DMS53 (cell line): ENCODE measurements at regions not wholly inside any gene's neighbourhood (a gene's known extent, or its start where the extent isn't known, plus 50 kb on each side); places are given as distances from the start of the nearest gene placed in this dataset.

ENCODE experiments used
- DNase-seq: peaks from one replicate; lab custom pipeline; 2025; lab: John Stamatoyannopoulos, UW

DNA sequence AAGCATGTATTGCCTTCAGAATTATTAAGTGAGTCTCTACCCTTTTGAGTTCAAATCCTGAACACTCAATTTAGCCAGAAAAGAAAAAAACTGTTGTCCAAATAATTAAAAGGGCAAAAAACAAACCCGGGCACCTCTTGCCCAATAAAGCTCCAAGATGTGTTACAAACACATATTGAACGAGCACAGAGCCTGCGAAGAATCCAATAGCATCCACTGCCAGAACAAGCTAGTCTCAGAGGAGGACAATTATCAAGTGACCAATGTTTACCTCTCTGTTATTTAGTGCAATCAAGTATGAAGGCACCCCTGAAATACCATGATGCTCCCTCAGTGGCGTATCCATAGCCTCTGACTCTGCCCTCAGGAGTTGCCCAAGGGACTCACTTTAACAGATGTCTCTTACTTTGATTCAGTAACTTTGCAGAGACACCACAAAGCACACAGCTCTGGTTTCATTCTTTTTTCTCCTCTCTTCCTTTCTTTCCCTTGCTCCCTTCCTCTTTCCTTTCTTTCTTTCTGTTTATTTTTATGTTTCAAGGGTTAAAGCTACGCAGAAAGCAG, 93.5 kb upstream of the SPATS2L start:
- DNase-seq: no peak

DNA sequence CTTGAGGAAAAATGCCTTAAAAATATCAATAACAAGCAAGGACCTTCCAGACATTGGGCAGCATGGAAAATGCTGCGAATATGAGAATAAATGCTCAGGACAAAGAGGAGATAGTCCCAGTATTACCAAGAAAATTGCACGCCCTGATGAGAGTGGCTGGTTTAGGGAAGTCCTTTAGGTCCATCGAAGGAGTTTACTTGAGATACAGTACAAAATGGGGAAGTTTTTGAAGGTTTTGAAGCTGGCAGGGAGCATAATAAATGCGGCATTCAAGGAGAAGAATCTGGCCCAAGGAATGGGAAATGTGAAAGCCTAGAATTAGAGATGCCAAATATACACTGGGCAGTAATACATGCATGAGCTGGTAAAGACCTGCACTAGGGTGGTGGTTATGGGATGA, 90.2 kb upstream of the SPATS2L start:
- DNase-seq: no peak

DNA sequence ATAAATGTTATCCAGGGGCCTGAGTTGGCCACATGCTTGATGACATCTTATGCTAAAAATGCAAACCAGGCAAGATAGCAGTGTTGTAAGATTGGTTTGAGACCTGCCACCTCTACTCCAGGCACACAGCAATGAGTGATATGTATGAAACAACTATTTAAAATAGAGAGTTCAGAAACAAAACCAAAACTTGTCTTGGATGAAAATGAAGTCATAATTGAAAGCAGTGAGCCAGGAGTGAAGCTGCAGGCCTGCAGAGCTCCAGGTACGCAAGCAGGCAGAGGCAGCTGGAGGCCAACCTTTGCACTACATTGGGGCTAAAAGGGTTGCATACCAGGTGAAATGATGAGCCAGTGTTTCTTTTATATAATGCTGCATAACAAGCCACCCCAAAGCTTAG, 89.2 kb upstream of the SPATS2L start:
- no peak for DNase-seq

DNA sequence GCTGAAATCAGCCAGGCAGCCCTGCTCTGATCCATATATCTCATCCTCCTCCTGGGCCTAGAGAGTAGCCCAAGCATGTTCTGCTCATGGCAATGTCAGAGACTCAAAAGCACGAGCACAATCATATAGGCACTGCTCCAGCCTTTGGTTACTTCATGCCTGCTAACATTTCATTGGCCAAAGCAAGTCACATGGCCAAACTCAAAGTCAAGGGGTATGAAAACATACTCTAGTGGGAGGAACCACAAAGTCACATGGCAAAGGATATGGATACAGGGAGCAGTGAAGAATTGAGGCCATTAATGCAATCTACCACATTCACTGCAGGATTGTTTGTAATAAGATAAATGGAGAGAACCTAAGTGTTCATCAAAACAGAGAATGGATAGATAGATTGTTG, 87.8 kb upstream of the SPATS2L start:
- peak; percentile 40 for DNase-seq

DNA sequence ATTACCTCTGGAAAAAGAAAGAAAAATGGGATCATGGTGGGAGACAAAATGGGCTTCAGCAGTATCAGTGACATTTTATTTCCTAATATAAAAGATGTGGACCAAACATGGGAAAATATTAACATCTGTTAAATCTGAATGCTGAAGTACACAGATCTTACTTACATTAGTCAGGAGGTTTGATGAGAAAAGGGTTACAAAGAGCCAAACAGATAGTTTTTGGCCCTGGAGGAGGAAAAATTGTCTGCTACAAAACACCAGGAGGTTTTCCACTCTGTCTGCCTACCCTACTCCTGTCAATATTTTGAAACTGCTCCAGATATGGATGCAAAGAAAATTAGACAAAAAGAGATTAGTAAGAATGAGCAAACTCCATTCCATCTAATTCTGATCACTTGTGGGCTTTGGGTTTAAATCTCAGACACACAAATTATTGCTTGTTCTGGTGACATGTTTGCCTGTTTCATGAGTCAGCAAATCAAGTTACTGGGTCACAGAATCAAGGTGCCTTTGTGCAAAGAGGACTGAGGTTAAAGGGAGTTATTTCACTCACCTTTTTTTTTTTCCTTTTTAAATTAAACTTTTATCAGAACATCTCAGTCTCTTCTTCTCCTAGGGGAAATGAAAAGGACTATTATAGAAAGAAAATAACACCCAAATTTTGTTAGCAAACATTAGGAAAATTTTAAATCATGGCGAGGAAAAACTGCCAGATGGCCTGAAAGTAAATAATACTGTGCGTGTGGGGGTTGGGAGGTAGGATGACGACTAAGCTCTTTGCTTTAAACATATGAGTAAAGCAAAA, 87.0 kb upstream of the SPATS2L start:
- peak; percentile 74 for DNase-seq

DNA sequence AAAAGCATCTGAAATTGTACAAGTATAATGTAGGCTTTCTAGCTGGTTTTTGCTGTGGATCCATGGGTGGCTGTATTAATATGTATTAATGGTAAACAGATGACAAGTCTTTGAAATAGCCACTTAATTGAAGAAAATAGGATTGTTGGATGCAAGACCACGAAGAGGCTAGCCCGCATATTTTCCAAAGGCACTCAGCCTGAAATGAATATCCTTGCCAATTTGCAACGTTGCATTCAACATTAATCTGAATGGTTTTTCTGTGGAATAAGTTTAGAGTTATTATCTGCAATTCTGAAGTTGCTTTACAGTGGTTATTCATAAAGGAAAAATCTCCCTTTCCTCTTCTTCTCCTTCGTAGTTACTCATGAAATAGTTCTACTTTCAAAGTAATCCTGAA, 86.2 kb upstream of the SPATS2L start:
- DNase-seq: peak; percentile 38

DNA sequence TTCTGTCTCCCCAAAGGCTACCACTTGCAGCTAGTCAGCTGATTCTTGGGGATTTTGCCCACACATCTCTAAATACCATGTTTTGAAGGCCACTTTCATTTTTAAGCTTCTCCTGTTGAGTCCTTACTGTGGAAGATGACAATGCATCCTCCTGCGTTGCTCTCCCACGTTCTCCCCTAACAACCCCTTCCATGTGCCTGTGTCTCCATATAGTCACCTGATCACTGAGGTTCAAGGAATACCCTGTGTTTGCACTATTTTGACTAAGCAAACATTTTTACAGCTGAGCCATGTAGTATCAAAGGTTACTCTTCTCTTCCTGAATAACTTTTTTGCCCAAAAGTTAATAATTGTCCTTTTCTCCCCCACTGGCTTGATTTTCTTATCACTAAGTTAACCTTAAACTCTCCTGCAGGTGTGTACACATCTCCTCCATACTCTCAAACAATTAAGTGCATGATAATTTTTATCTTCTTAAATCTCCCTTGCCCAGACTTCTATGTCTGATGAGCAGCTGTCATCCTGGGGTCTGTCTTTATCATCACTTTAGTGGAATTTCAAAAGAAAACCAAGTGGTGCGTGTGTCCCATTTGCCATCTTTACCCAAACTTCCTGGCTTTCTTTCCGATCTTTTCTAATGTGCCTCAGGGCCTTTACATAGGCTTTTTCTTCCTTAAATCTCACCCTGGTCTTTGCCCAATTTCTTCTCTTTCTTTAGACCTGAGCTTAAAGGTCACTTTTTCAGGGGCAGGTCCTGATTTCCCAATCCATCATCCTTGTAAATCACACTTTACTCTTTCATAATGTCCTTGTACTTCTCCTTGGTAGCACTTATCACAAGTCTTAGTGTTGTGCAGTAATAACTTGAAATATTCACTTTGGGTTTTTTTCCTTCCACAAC, 85.2 kb upstream of the SPATS2L start:
- DNase-seq: peak; percentile 83

DNA sequence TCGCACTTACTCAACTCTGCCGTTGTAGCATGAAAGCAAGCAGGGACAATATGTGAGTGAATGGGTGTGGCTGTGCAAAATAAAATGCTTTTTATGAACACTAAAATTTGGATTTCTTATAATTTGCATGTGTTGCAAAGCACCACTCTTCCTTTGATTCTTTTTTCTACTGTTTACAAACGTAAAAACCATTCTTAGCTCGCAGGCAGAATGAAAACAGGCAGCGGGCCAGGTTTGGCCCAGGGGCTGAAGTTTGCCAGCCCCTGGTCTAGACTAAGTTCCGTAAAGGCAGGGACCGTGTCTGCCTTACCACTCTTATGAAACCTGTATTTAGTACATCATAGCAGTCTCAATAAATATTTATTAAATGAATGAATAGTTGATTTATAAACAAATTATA, 83.7 kb upstream of the SPATS2L start:
- no peak for DNase-seq

DNA sequence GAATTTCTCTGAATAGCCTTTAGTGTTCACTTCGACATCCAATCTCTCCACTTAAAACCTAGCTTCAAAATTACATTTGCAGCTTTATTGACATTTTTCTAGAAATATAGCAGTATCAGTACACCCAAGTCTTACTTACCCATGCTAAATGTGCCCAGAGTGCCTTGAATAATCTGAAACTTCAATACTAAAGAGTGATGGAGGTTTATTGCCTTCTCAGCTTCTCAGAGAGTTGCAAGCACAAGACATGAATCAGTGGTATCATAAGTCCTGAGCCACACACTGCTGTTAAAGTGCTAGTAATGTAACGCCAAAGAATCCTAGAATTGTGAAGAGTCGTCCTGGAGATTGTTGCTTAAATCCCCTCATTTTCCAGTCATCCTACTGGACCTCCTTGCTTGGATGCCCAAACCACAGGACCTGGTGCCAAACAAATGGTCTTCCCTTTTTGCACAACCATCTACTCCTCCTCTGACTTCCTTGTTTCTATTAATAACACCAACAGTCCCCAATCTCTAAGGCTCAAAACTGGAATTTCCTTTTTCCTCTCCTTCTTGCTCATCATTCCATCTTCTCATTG, 83.2 kb upstream of the SPATS2L start:
- no peak for DNase-seq

DNA sequence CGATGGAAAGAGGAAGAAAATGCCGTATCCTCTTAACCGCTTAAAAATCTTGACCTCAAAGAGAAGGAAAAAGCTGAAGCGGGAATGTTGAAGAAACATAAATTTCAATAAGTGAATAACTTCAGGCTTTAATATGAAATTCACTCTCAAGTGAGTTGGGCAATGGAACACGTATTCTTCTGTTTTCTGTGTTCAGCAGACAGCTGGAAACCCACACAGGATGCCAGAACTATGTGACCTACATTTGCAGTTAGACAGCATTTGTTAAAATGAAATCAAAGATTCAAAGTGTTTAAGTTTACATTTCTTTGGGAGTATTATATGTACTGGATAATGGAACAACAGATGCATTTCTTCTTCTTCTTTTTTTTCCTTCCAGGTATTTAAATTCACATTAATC, 80.5 kb upstream of the SPATS2L start:
- no peak for DNase-seq

DNA sequence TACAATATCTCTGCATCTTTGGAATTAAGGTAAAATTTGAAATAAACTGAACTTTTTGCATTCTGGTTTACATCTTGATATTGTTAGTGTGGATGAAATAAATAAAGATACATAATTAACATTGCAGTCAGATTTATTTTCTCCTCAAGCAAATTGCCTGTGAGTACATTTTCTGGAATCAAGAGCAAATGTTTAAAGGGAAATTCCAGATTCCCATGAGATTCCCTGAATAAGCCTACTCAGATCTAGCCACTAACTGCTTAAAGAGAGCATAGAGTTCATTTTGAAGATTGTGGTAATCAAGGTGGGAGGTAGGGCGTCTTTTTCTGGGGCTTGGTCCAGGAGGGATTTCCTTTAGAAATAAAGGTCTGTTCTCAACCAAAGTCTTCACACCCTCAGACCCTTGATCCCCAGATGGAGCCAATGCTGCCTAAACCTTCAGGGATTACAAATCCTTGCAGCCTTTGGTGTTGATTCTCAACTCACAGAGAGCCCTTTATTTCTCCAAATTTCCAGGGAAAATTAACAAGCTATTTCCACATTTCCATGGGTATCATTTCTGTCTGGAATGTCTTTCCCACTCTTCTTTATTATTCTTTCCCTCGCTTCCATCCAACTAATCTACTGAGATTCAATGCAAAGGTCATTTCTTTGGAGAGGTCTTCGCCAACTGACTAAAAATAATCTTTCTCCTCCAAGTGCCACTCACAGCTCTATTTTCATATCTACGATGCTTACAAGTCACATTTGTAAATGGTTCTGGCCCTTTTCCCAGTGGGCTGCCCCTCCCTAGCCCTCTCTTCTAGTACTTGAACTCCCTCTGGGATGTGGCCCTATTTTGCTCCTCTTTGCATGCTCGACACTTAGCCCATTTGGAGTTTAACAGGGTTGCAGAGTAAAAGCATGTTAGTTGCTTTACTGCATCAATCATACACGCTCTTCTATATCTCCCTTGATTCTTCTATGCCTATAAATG, 79.8 kb upstream of the SPATS2L start:
- DNase-seq: no peak

DNA sequence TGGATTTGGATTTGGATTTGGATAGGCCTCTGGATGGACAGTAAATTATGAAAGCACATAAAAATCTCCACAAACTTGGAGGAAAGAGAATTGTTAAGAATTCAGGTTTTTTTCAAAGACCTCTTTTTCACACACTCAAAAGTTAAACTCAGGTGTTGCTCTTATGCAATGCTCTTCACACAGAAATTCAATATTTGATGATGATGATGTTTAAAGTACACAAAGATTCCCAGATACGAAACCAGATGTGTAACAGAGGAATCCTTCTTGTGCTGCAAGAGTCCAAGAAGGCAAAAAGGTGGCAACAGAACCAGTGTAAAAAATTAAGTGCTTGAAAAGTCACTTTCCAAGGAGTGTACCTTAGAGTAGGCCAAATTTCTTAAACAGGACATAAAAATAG, 75.8 kb upstream of the SPATS2L start:
- no peak for DNase-seq

DNA sequence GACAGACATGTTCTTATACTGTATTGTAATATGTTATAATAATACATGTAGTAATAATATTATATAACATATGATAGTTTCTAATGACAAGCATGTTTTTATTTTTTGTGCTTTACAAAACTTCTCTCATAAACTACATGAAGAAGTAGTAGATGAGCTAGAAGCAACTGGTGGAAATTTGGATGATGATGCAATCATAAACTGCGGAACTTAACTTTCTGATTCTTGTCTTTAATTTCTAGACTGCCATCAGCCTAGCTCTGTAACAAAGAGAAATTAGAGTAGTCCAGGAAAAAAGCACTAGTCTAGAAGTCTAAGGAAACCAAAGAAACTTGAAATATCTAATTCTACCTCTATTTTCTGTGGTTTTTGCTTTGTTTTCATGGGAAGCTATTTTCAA, 71.0 kb upstream of the SPATS2L start:
- no peak for DNase-seq

DNA sequence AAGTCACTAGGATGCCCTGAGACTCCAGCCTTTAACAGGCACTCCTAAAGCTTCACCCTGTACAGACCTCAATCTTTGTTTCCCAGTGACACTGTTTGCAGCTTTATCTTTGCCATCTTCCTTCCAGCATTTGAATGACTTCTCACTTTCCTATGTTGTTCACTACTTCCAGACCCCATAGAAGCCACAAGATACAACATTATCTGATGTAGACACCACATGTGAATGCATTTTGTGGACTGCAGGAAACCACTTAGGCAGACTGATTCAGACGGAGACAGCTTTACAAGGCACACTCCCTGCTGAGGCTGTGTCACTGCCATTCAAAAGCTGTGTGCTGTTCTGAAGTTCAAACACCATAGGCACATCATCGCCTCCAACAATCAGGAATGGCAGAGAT, 67.3 kb upstream of the SPATS2L start:
- DNase-seq: no peak

DNA sequence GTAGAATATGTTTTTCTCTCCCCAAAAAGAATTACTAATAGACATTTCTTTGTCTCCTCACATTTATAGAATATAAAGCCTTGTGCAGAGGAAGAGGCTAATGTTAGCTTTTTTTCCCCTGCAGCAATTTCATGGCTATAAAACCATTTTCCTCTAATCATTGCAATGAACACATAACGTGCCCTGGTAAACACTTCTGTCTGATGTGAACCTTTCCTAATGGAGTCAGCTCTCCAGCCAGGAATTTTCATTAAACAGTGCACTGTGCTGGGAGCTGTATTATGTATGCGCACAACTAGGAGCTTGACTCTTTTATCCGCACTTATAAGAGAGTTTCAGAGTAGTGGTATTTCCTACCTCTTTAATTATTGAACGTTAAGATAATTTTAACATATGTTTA, 63.9 kb upstream of the SPATS2L start:
- no peak for DNase-seq

DNA sequence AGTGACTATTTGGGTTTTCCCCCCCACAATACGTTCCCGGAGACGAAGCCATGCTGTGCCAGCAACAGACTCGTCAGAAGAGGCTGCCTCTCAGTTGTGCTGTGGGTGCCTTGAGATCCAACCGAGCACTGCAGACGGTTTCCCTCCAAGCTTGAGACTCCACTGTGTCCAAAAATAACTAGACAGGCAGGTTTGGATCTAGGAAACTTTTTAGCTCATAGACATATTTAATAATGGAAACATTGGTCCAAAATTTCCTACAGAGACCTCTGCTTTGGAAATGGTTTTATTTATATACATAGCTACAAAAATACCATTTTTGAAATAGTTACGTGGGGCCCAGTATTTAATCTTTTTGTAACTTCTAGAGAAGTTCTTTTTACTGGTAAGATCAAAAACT, 63.1 kb upstream of the SPATS2L start:
- no peak for DNase-seq

DNA sequence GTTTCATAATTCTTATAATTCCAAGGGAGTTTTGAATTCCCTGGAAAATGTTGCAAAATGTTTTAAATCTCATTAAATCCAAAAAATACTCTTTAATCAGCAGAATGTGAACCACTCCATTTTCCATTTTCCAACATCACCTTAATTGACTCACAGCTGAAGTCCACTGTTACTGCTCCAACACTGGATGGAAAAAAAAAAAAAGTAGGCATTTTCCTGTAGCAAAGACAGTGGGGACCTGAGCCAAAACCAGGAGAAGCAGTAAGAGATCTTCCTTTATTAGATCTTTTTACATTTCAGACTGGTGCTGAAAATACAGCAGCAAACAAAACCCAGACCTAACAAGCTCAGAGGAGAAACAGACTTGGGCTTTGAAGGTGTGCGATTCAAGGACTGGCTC, 62.4 kb upstream of the SPATS2L start:
- DNase-seq: no peak

DNA sequence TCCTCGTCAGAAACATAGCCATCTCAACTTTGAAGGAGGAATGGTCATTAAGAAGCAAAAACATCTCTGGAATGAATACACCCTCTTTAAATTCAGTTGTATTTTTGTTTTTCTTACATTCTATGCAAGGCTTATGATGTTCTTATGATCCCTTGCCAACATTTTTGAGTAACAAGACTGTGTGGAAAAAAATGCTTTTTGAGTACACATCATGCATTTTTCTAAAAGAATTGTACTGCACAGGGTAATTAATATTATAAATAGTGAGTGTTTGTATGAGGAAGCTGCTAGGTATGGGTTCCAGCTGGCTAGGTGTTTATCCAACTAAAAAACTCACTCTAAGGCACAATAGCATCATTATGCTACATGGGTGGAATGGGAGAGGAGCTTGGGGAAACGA, 59.0 kb upstream of the SPATS2L start:
- DNase-seq: no peak

DNA sequence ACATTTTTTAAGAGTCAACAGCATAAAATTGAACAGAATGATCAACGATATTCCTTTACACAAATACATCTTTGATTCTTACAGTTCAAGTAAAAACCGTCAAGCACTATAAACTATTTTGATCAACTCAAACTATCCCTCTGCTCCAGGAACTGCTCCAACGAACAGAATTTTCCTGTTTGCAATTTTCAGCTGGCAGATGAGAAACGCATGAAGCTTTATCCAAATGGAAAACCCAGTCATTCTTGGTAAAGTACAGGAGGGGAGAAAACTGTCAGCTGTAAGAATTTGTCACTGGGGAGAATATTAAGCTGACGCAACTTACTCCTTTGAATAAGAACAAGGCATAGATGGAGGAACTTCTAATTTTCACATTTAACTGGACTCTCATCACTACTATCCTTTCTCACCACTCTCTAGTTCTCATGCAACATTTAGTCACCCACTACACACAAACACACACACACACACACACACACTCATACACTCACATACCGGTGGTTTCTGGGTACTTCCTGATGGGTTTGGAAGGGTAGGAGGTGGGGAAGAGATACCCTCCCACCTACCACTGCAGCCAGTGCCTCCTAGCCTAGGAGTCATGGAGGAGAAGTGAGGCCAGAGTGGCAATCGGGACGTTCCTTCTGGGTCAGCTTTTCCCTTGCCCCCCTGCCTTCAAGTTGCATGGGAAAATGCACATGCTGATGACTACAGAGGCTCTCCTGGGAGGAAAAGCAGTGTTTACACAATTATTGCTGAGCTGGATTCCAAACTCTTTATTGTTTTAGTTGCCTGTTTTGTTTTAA, 54.0 kb upstream of the SPATS2L start:
- peak; percentile 36 for DNase-seq

DNA sequence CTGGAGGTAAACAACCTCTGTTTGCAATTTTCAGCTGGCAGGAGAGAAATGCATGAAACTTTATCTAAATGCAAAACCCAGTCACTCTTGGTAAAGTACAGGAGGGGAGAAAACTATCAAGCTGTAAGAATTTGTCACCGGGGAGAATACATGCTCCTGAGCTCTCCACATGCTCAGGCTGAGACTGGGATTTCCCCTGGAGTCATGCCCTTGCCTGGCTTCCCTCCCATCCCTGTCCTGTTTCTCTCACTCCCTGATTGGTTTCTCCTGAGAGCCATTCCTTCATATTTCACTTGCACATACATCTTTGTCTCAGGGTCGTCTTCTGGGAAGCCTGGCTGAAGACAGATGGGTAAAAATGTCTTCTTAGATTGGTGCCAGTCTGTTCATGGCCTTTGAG, 52.9 kb upstream of the SPATS2L start:
- peak; percentile 10 for DNase-seq

DNA sequence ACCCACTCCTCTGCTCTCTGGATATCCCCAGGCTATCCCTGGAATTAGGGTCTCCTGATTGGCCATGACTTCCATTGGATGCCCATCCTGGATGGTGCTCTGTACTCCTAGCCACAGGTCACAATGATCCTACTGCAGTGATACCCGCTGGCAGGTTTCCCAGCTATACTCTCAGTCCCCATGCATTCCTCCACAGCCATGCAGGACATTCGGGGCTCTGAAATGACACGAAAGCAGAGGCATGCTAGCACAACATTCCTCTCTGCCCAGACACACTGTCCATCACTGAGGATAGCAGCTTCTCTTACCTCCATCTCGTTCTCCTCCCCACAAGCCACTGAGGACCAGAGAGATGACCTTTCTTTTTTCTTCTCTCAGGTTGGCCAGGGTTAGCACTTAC, 51.7 kb upstream of the SPATS2L start:
- no peak for DNase-seq
